Right renal pelvis (tissue), 4 donors: ENCODE measurements at regions not wholly inside any gene's neighbourhood (a gene's known extent, or its start where the extent isn't known, plus 50 kb on each side); places are given as distances from the start of the nearest gene placed in this dataset.

Experiments
- DNase-seq, 4 donors: peaks; one replicate each; pipeline ENCODE4 v3.0.0-alpha.2; 2013; ENCODE audit warnings: low read depth in 4 of 4, low spot score in 3 of 4, missing footprints in 1 of 4

DNA sequence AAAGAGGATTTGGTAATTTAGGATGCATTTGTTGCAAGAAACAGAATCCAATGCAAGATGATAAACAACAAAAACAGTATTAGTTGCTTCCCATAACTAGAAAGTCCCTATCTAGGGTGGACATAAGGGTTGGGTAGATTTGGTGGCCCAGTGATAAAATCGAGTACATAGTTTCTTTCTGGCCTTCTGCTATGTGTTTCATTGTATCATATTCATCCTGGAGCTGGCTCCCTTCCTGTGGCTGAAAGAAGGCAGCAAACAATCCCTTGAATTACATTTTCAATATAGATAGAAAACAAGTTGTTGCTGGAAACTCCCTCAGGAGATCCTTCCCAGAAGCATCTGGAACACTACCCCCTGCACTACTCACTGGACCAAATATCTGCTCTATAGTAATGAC, 135.1 kb downstream of the ID4 start:
- DNase-seq, result no peak

GRCh38 chr6:19976411-19977129, 139.4 kb downstream of the ID4 start:
- no peak for DNase-seq

- no peak for DNase-seq
Measured at GRCh38 chr6:19979059-19979458, 141.9 kb downstream of the ID4 start.

GRCh38 chr6:19979986-19980385, 142.8 kb downstream of the ID4 start:
- no peak for DNase-seq

- DNase-seq, result no peak
Measured at GRCh38 chr6:19983374-19983773, 146.2 kb downstream of the ID4 start.

DNA sequence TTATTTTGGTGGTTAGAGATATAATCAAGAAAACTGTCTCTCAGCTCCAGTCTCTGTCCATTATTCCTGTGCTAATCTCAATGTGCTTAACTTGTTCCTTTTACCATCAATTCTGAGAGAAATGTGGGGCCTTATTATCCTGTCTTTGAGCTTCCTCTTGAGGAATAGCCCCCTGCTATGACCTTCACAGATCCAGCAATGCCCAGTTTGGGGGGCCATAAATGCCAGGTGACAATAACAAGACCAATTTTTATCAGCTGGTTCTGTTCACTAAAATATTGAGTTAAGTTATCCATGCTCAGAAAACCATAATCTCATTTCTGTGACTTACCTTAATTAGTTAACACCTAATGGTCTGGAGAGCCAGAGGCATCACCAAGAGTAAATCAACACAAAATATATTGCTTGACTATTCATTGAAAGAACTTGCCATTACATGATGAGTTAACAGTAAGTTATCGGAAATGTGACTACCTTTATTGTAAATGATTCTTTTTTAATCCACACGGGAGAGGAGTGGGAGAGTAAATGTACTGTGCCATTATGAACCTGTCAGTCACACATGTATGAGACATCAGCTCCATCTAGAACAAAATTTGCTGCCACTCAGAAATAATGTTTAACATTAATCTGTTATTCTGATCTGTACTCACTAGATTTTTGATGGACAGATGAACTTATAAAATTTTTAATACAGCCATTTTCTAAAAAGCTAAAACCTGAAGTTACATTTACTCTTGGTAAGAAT, 149.7 kb downstream of the ID4 start:
- no peak for DNase-seq

GRCh38 chr6:19988555-19988954, 151.4 kb downstream of the ID4 start:
- peak; percentile 13 to 30 (median 24) for DNase-seq

DNA sequence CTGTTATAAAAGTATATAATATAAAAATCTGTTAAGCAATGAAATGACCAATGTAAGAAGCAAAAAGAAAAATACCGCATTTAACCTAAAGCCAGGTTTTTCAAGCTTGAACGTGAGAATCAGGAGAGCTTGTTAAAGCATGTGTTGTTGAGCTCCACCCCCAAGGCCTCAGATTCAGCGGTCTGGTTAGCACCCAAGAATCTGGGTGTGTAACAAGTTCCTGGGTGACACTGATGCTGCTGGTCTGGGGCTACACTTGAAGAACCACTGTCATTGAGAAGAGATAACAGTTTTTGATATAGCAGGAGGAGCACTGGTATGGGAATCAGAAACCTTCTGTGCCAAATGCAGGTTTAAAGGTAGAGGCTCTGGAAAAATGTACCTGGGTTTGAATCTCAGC, 154.0 kb downstream of the ID4 start:
- DNase-seq, result no peak

DNA sequence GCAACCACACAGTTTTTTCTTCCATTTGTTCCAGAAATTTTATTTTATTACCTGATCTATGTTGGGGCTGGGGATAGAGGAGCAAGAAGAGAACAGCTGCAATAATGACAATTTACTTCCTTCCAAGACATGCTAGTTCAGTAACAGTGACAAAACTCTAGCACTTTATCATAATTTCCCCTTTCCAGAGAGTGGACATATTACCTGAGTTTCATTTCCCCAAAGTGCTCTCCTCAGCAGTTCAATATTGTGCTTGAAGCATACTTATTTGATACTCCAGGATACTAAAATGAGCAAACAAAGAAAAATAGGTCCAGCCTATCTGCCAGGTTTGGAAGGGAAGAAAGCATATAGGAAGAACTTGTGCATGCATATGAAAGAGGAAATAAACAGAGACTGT, 157.7 kb downstream of the ID4 start:
- no peak for DNase-seq

- DNase-seq, result no peak
Measured at GRCh38 chr6:19995575-19996257, 158.5 kb downstream of the ID4 start.

GRCh38 chr6:19997104-19997503, 159.9 kb downstream of the ID4 start:
- no peak for DNase-seq

- no peak for DNase-seq
Measured at GRCh38 chr6:19998541-19998940, 161.4 kb downstream of the ID4 start.

DNA sequence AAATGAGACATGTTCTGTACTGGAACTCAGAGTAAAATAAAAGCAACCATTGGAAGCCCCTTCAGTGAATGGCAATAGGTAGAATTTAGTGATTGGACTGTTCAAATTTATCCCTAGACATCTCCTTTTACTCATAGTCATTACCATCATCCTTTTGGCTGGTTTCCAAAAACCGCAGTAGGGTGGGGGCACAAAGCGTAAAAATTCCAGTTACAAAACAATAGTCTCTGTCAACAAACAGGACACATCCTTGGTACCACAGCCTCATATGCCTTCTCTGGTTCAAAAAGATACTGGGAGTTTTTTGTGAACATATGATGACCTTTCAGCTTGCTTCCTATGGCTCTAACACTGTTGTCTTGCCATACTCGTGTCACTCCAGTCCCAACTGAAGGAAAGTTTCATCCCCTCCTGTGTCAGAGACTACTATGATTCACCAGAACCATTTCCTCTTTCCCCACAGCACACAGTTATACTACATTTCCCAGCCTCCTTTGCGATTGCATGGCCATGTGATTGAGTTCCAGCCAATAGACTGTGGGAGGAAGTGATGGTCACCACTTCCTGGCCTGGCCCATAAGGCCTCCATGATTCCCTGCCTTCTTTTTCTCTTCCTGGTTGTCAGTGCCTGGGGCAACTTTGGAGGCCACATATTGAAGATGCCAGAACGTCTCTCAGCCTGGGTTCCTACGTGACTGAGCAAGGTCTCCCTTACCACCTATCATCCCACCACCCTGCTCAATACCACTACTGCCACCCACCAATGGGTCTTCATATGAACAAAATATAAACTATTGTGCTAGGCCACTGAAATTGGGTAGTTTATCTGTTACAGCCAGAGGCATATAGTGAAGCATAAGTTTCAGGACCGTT, 162.4 kb downstream of the ID4 start:
- no peak for DNase-seq

DNA sequence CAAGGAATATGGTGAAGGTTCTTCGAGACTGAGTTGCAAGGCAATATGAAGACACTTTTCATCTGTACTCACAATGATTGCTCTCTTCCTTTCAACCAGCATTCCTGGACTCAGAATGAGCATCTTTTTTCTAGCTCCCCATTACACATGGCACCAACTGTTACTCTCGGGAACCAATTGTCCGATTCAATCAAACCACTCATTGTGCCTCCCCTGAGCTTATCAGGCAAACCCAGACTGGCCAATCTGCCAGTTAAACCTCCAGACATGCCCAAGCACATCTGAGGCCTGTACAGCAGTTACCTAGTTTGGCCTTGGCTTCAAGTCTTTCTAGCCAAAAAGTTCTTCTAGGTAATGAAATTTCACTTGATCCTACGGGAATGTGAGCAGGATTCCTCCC, 164.1 kb downstream of the ID4 start:
- no peak for DNase-seq

DNA sequence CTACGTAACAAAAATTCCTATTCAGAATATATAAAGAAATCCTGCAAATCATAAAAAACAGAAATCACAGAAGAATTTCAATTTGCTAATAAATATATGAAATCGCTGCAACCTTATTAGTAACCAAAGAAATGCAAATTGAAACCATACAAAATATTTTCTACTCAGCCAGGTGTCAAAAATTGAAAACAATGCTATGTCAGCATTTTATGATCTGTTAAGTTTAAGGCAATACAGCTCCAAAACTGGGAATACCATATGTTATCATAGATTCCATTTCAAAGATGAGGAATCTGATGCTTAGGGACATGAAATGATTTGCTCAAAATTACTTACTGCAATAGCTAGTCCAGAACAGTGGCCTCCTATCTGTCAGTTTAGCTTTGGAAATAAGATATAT, 168.9 kb downstream of the ID4 start:
- DNase-seq, result no peak

DNA sequence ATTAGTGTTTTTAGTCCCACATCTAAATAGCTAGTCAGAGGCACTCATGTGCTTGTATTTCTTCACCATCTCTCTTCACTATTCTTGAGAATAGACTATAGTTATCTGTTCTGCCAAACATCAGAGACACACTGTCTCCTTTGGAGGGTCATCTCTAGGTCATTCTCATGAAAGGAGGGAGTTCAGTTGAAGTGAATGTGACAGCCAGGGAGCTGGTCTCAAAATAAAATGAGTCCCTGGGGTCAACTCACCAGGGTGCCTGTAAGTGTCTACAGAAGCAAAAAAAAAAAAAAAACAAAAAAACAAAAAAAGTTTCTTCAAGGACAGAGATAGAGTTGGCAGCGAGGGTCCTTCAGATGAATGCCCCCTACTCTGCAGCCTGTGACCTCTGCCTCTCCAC, 171.0 kb downstream of the ID4 start:
- no peak for DNase-seq

- DNase-seq, result no peak
Measured at GRCh38 chr6:20013066-20013861, 176.1 kb downstream of the ID4 start.

GRCh38 chr6:20014508-20014907, 177.3 kb downstream of the ID4 start:
- DNase-seq, result no peak

- DNase-seq, result no peak
Measured at GRCh38 chr6:20020526-20020925, 183.4 kb downstream of the ID4 start.

DNA sequence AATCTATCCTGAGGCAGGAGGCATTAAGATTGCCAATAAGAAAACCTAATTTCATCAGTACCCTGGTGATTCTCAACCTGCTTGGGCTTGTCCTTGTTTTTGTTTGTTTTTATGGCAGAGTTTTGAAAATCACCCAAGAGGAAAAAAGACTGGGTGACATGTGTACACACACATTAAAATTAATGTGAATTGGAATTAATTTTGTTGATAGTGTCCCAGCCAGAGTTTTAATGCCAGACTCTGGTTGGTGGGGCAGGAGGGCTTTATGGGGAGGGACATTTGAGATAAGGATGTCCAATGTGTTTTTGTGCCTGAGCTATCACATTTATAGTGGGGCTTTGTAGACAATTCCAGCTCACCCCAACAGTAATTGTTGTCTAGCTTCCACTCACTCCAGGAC, 184.6 kb downstream of the ID4 start:
- DNase-seq, result no peak
